PFSK-1 (cell line): ENCODE measurements at regions not wholly inside any gene's neighbourhood (a gene's known extent, or its start where the extent isn't known, plus 50 kb on each side); places are given as distances from the start of the nearest gene placed in this dataset.

ENCODE experiments used
- POLR2AphosphoS5 ChIP-seq: IDR thresholded peaks from 2 replicates; pipeline ENCODE4 v1.6.1; 2012; ENCODE audit warnings: low read depth, mild to moderate bottlenecking, control low read depth, low read length, moderate library complexity
- REST ChIP-seq, 2 experiments: IDR thresholded peaks; 2 replicates each; pipeline versions ENCODE4 v1.6.1 to v1.8.0; 2011 to 2012; ENCODE audit warnings: low read depth in 2 of 2, low read length in 2 of 2, control low read depth in 1 of 2, inconsistent platforms in 1 of 2, mild to moderate bottlenecking in 1 of 2, moderate library complexity in 1 of 2; ENCODE audit not compliant: insufficient read depth in 1 of 2
- TAF1 ChIP-seq: IDR thresholded peaks from 2 replicates; pipeline ENCODE4 v1.6.1; 2012; ENCODE audit warnings: low read length, control low read depth, borderline replicate concordance; ENCODE audit not compliant: insufficient read depth

DNA sequence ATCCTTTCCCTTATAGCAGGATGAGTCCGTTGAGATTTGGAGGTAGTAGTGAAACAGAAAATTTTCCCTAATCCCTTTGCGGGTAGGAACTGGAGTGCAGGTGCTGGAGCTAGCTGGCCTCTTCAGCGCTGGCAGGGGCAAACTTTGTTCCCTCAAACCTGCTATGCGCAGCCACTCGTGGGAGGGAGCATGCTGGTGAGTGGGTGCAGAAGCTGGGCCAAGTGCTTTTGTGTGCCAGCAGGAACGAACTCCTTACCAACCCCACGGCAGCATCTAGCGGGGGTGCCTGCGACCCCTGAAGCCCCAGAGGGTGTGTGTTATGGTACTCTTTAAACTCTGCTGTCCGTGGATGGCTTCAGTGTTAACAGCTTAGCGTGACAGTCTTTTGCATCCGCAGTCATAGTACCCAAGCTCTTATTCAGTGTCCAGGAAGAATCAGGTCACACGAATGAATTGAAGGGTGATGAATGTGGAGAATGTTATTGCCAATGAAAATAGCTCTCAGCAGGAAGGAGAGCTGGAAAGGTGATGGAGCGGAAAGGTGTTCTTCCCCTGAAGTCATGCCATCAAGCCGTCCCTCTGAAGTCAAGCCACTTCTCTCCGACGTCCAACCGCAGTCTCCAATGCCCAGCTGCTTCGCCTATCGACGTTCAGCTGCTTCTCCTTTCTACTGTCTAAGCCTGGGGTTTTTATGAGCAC, 1445.1 kb upstream of the CDH9 start:
- TF ChIP-seq TAF1 (no peak), POLR2AphosphoS5 (no peak), REST (IDR thresholded peaks at IDR 0.05; ENCODE audit: insufficient read depth in 1 of 2, low read depth in 2 of 2, low read length in 2 of 2) (no peak)
